Gastrocnemius medialis (tissue), 4 donors: ENCODE measurements at regions not wholly inside any gene's neighbourhood (a gene's known extent, or its start where the extent isn't known, plus 50 kb on each side); places are given as distances from the start of the nearest gene placed in this dataset.

Source experiments
- CTCF ChIP-seq, 5 experiments: fragments of 450-650 bp in 3 of 5; fragments of 200-600 bp in 2 of 5; sonication (generic) in 2 of 5; IDR thresholded peaks in 4 of 5; conservative IDR thresholded peaks in 1 of 5; 1 replicate in 4 of 5; 2 replicates in 1 of 5; pipeline ENCODE4 v1.5.1; 2016 to 2019; ENCODE audit warnings: antibody characterized with exemption in 5 of 5, mild to moderate bottlenecking in 3 of 5, moderate library complexity in 3 of 5
- POLR2A ChIP-seq, 2 donors: fragments of 450-650 bp; IDR thresholded peaks; one replicate each; pipeline ENCODE4 v1.6.1; 2017; ENCODE audit warnings: antibody characterized with exemption in 2 of 2, mild to moderate bottlenecking in 2 of 2, moderate library complexity in 2 of 2

- TF ChIP-seq POLR2A (IDR thresholded peaks at IDR 0.05), result no peak
- TF ChIP-seq CTCF (IDR thresholded peaks at IDR 0.05 in 4 of 5, conservative IDR thresholded peaks at IDR 0.05 in 1 of 5), result no peak
Measured at GRCh38 chr5:152701305-152701949, 296.3 kb upstream of the NMUR2 start.
